Peyer's patch (tissue), 4 donors: ENCODE measurements at regions not wholly inside any gene's neighbourhood (a gene's known extent, or its start where the extent isn't known, plus 50 kb on each side); places are given as distances from the start of the nearest gene placed in this dataset.

ENCODE experiments used
- DNase-seq, 3 donors: peaks; one replicate each; pipeline ENCODE4 v3.0.0-alpha.2; 2017 to 2019
- H3K27ac ChIP-seq, 4 donors: fragments of 200-600 bp; sonication (generic); one replicate each; pipeline ENCODE4 v1.5.1; 2016 to 2019
- H3K27me3 ChIP-seq, 2 donors: fragments of 200-600 bp; sonication (generic); one replicate each; pipeline ENCODE4 v1.5.1; 2019
- H3K36me3 ChIP-seq, 3 donors: fragments of 200-600 bp; sonication (generic); one replicate each; pipeline ENCODE4 v1.5.1; 2016 to 2019
- H3K4me1 ChIP-seq, 4 donors: fragments of 200-600 bp; sonication (generic); one replicate each; pipeline ENCODE4 v1.5.1; 2016 to 2019
- H3K4me3 ChIP-seq, 4 donors: fragments of 200-600 bp; sonication (generic); 1 replicate in 3 of 4; 2 replicates in 1 of 4; pipeline ENCODE4 v1.5.1; 2016 to 2019; ENCODE audit warnings: mild to moderate bottlenecking in 1 of 4
- H3K9me3 ChIP-seq, 4 donors: fragments of 200-600 bp; sonication (generic); one replicate each; pipeline ENCODE4 v1.5.1; 2016 to 2019; ENCODE audit warnings: mild to moderate bottlenecking in 1 of 4
- CTCF ChIP-seq, 6 experiments: fragments of 450-650 bp in 4 of 6; fragments of 200-600 bp in 2 of 6; sonication (generic) in 1 of 6; IDR thresholded peaks; one replicate each; pipeline ENCODE4 v1.5.1; 2017 to 2019; ENCODE audit warnings: antibody characterized with exemption in 6 of 6, mild to moderate bottlenecking in 3 of 6, moderate library complexity in 1 of 6
- POLR2A ChIP-seq, 2 donors: fragments of 450-650 bp; IDR thresholded peaks; one replicate each; pipeline ENCODE4 v1.5.1; 2017; ENCODE audit warnings: antibody characterized with exemption in 2 of 2, mild to moderate bottlenecking in 2 of 2, moderate library complexity in 2 of 2

DNA sequence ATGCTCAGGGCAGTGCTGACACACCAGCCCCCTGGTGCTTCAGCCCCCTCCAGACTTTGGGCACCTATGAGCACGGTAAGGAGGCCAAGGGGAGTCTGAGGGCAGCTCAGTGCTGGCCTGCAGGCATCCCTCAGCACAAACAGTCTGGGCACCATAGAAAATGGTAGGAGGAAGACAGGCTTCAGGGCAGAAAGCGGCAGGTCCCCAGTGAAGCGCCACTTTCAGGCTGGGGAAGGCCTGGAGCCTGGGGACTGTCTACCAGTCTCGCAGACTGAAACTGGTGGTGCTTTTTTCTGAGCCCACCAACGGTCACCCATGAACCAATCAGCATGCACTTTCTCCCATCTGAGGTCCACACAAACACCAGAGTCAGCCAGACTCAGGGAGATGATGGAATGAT, 1074.7 kb downstream of the PCDH18 start:
- H3K27me3 ChIP-seq: no peaks in the 10 kb centered on the region
- TF ChIP-seq POLR2A (IDR thresholded peaks at IDR 0.05): no peak
- no peak for TF ChIP-seq CTCF (IDR thresholded peaks at IDR 0.05)
- H3K36me3 ChIP-seq: no peaks in the 10 kb centered on the region
- H3K9me3 ChIP-seq: no peaks in the 10 kb centered on the region
- no peak overlapping the region for H3K4me3 ChIP-seq
- H3K4me1 ChIP-seq: no peaks in the 10 kb centered on the region
- no peak for DNase-seq
- no peak overlapping the region for H3K27ac ChIP-seq

DNA sequence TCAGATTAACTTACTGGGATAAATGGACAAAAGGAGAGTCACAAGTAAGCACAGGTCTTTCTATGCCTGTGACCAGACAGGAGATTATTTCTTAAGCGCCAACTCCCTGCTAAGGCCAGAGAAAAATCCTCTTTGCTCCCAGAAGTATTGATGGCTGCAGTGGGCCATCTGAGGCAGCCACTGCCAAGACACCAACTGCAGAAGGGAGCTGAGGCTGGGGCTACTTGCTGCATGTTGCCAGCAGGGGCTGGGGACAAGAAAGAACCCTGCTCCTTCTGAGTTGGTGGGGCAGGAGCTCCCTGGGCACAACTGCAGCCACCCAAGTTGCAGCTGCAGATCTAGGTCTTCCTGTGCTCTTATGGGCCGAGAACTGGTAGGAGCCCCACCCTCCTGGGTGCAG, 1075.3 kb downstream of the PCDH18 start:
- Histone ChIP-seq H3K4me3 (no peak overlapping the region), H3K27ac (no peak overlapping the region), H3K4me1 (no peaks in the 10 kb centered on the region), H3K36me3 (no peaks in the 10 kb centered on the region), H3K9me3 (no peaks in the 10 kb centered on the region), H3K27me3 (no peaks in the 10 kb centered on the region)
- no peak for DNase-seq
- TF ChIP-seq CTCF (IDR thresholded peaks at IDR 0.05) (no peak), POLR2A (IDR thresholded peaks at IDR 0.05) (no peak)

- H3K27ac ChIP-seq: no peak overlapping the region
- no peak overlapping the region for H3K4me3 ChIP-seq
- no peaks in the 10 kb centered on the region for H3K36me3 ChIP-seq
- DNase-seq: no peak
- no peaks in the 10 kb centered on the region for H3K4me1 ChIP-seq
- H3K27me3 ChIP-seq: no peaks in the 10 kb centered on the region
- TF ChIP-seq CTCF (IDR thresholded peaks at IDR 0.05) (no peak), POLR2A (IDR thresholded peaks at IDR 0.05) (no peak)
- H3K9me3 ChIP-seq: no peaks in the 10 kb centered on the region
These were observed 1089.3 kb downstream of the PCDH18 start for GRCh38 chr4:136443006-136443405.

GRCh38 chr4:136442447-136442846, 1089.8 kb downstream of the PCDH18 start:
- Histone ChIP-seq H3K36me3 (no peaks in the 10 kb centered on the region), H3K4me1 (no peaks in the 10 kb centered on the region), H3K9me3 (no peaks in the 10 kb centered on the region), H3K4me3 (no peak overlapping the region), H3K27ac (no peak overlapping the region), H3K27me3 (no peaks in the 10 kb centered on the region)
- TF ChIP-seq CTCF (IDR thresholded peaks at IDR 0.05): no peak
- no peak for TF ChIP-seq POLR2A (IDR thresholded peaks at IDR 0.05)
- no peak for DNase-seq

DNA sequence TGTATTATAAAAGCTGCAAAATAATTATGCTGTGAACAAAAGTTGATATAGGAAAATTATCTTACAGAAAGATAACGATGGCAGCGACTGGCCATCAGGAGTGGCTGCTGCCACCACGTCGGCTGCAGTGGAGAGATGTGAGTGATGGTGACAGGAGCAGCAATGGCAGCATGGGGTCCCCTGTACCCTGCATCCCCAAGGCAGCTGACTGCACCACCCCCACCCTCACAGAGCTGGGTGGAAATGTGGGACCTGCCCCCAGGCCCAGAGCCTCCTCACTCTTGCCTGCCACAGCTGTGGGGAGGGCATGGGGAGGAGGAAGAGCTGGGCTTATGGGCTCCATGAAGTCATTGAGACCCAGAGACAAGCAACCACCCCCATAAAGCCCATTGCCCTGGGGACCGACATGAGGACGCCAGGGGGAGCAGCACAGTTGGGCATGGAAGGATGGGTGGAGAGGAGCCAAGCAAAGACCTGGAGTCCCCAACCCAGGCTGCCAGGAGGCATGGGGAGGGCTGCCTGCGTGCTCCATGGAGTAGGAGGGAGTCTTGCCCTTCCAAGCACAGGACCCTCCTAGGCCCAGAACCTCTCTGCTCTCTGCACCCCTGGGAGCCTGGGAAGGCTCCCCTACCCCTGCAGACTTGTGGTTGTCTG, 1090.5 kb downstream of the PCDH18 start:
- no peaks in the 10 kb centered on the region for H3K4me1 ChIP-seq
- TF ChIP-seq POLR2A (IDR thresholded peaks at IDR 0.05): no peak
- TF ChIP-seq CTCF (IDR thresholded peaks at IDR 0.05): no peak
- no peak overlapping the region for H3K4me3 ChIP-seq
- no peak for DNase-seq
- H3K27me3 ChIP-seq: no peaks in the 10 kb centered on the region
- H3K36me3 ChIP-seq: no peaks in the 10 kb centered on the region
- no peak overlapping the region for H3K27ac ChIP-seq
- no peaks in the 10 kb centered on the region for H3K9me3 ChIP-seq

DNA sequence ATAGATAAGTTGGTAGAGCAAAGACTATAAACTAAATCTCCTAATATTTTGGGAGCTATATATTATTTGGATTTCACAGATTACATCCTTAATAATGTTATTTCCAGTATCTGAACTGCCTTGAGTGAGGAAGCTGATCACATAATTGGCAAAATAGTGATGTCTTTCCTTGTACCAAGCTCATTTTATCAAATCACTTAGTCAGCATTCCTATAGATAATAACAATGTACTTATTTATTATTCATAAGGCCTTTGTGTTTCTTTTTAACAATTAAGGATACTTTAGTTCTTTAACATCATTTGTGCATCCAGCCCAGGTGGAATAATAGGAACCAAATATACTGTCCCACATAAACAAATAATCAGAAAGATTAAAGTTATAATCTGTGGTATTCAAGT, 1093.6 kb downstream of the PCDH18 start:
- TF ChIP-seq POLR2A (IDR thresholded peaks at IDR 0.05): no peak
- TF ChIP-seq CTCF (IDR thresholded peaks at IDR 0.05): no peak
- no peak overlapping the region for H3K4me3 ChIP-seq
- H3K4me1 ChIP-seq: no peaks in the 10 kb centered on the region
- no peak for DNase-seq
- H3K27ac ChIP-seq: no peak overlapping the region
- H3K36me3 ChIP-seq: no peaks in the 10 kb centered on the region
- no peaks in the 10 kb centered on the region for H3K27me3 ChIP-seq
- H3K9me3 ChIP-seq: no peaks in the 10 kb centered on the region
